Stimulated activated CD8-positive, alpha-beta memory T cell treated with anti-CD3 and anti-CD28 coated beads, Interleukin-7, amount 100 ng/mL, for 48 hours (primary cell): ENCODE measurements at regions not wholly inside any gene's neighbourhood (a gene's known extent, or its start where the extent isn't known, plus 50 kb on each side); places are given as distances from the start of the nearest gene placed in this dataset.
"Not testable (repeated sequence)": the region's sequence is repeated elsewhere in the genome, so short reads cannot be mapped to it uniquely, and the experiment has no call there.

Experiments used
- DNase-seq, 2 donors: peaks; one replicate each; pipeline ENCODE4 v3.0.0-alpha.2; 2020; ENCODE audit warnings: low read depth in 1 of 2; ENCODE audit errors: extremely low read depth in 1 of 2

DNA sequence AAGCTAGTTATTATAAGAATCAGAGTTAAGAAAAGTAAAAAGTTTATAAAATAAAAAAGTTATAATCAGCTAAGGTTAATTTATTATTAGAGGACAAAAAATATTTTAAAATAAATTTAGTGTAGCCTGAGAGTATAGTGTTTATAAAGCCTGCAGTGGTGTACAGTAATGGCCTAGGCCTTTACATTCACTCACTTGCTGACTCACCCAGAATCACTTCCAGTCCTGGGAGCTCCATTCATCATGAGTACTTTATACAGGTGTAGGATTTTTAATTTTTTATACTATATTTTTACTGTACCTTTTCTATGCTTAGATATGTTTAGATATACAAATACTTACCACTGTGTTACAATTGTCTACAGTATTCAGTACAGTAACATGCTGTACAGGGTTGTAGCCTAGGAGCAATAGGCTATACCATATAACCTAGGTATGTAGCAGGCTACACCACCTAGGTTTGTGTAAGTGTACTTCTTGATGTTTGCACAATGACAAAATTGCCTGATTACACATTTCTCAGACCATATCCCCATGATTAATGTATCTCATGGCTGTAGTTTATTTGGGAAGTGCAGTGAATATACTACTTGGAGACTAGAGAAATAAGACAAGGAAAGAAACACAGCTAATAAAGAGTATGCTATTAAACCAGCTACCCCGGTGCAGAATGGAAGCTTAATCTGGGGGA, 101.9 kb upstream of the GALNT15 start:
- DNase-seq = no peak

DNA sequence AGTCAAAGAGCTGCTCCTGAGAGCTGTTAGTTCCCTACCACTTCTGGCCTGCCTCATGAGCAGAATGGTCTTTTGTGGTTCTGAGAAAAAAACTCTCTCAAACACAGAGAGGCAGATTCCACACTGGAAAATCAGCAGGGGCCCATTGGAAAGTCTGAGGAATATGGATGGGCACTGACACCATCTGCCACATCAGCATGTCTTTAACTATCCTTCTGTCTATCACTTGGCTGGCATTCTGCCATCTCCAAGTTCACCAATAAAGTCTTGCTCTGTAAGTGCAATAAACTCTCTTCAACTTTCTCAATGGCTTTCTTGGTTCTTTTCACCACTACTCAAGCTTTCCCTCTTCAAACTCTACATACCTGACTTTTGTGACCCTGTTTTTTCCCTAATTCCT, 101.3 kb upstream of the GALNT15 start:
- DNase-seq = no peak

DNA sequence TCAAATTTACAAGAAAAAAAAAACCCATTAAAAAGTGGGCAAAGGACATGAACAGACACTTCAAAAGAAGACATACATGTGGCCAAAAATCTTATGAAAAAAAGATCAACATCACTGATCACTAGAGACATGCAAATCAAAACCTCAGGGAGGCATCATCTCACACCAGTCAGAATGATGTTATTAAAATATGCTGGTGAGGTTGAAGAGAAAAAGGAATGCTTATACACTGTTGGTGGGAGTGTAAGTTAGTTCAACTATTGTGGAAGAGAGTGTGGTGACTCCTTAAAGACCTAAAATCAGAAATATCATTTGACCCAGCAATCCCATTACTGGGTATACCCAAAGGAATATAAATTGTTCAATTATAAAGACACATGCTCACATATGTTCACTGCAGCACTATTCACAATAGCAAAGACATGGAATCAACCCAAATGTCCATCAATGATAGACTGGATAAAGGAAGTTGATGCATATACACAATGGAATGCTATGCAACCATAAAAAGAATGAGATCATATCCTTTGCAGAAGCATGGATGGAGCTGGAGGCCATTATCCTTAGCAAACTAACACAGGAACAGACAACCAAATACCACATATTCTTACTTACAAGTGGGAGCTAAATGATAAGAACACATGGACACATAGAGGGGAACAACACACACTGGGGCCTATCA, 100.3 kb upstream of the GALNT15 start:
- DNase-seq = not testable (repeated sequence)

DNA sequence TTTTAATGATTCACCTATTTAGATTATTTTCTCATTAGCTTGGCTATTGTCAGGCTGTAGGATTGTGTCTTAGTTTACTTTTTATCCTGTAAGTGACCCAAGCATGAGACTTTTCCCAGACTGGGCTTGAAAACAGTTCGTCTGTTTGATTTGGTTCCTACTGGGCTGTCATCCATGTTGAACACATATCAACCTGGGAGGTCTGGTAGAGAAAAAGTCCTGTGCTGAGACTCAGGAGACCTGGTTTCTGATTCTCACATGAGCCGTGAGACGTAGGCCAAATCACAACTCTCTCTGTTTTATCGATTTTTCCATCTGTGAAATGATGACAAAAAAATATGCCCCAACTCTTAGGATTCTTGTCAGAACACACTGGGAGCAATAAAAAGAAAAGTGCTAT, 98.8 kb upstream of the GALNT15 start:
- DNase-seq = no peak

DNA sequence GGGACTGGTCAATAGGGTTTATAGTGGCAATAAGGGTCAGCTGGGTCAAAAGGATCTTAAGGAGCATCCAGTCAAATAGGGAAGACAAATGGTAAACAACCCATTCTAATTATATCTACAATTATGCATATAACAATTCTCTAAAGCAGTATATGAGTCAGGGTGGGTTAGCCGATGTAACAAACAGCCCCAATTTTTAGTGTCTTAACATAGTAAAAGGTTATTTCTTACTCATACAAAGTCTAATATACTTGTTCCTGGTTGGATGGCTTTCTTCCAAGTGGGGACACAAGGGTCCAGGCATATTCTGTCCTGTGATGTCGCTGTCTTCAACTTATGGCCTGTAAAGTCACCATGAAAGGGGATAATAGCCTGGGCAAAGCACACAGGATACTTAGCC, 97.9 kb upstream of the GALNT15 start:
- DNase-seq = no peak

DNA sequence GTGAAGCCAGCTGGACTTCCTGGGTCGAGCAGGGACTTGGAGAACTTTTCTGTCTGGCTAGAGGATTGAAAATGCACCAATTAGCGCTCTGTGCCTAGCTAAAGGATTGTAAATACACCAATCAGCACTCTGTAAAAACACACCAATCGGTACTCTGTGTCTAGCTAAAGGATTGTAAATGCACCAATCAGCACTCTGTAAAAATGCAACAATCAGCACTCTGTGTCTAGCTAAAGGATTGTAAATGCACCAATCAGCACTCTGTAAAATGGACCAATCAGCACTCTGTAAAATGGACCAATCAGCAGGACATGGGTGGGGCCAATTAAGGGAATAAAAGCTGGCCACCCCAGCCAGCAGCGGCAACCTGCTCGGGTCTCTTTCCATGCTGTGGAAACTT, 97.3 kb upstream of the GALNT15 start:
- not testable (repeated sequence) for DNase-seq

DNA sequence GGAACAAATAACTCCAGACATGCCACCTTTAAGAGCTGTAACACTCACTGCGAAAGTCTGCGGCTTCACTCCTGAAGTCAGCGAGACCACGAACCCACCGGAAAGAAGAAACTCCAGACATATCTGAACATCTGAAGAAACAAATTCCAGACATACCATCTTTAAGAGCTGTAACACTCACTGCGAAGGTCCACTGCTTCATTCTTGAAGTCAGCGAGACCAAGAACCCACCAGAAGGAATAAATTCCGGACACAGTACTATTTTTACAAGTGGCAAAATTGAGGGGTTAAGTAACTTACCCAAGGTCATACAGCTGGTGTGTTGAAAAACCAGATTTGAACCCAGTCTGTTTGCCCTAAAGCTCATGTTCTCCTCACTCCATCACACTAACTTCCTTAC, 96.8 kb upstream of the GALNT15 start:
- not testable (repeated sequence) for DNase-seq

DNA sequence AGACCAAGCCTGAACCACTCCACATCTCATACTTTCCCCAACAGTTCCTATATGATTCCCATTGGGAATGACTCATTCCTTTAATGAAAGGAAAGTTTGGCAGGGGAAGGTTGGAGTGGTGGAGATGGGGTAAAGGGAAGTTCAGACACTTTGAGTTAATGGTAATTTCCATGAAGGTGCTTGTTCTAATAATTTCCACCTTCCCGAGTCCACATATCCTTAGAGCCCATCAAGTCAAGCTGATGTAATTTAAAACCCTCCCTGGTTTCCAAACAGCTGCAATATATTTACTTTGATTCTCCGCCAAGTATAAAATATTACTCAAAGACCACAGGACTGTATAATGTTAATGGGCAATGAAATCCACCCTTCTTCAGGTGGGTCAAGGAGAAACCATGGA, 95.0 kb upstream of the GALNT15 start:
- DNase-seq = no peak

DNA sequence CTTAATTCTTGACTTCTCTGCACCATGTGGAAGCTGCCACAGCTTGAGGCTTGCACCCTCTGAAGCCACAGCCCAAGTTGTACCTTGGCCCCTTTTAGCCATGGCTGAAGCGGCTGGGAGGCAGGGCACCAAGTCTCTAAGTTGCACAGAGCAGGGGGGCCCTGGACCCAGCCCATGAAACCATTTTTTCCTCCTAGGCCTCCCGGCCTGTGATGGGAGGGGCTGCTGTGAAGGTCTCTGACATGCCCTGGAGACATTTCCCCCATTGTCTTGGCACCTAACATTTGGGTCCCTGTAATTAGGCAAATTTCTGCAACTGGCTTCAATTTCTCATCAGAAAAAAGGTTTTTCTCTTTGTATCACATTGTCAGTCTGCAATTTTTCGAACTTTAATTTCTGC, 92.8 kb upstream of the GALNT15 start:
- DNase-seq = no peak

DNA sequence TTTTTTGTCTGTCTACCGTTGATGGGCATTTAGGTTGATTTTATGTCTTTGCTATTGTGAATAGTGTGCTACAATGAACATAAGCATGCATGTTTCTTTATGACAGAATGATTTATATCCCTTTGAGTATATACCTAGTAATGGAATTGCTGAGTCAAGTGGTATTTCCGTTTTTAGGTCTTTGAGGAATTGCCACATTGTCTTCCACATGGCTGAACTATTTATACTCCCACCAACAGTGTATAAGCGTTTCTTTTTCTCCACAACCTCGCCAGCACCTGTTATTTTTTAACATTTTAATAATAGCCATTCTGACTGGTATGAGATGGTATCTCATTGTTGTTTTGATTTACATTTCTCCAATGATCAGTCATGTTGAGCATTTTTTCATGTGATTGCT, 89.6 kb upstream of the GALNT15 start:
- DNase-seq = no peak

DNA sequence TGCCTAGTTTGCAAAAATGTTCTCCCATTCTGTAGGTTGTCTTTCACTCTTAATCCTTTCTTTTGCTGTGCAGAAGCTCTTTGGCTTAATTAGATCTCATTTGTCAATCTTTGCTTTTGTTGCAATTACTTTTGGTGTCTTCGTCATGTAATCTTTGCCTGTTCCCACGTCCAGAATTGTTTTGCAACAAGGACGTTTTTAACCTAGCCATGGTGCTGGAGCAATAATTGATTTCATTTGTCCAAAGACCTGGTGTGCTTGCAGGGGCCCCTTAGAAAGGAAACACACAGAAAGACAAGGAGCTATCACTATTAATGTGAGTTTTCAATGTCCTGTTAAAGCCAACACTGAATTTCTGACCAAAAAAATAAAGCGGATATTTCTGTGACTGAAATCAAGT, 89.1 kb upstream of the GALNT15 start:
- DNase-seq = no peak

DNA sequence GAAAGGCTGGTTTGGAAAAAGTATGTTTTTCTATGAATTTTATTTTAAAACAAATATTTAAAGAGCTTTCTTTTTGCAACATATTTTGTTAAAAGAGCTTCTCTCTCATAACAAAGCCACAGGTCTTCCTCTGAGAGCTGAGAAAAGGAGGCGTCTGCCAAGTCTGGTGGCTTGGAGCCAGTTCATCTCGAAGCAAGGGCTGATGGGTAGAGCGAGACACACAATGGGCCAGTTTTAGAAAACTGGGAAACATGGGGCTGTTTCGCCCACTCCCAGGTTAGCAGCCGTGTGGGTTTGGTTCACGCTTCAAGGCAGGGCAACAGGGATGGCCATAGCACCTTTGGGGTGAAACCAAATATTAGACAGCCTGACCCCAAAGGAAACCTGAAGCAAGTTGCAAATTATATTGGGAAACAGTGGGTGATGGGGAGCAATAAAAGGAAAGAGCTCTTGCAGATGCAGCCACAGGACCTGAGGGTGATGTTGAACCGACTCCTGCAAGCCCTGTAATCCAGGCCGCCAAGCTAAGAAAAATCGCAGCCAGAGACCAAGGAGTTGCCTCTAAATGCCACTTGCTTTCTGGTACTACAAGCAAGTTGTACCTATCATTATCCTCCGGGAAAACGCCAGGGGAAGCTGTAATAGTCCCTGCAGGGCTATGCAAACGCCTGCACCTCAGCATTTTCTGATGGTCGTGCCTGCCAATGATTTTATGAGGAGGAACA, 88.4 kb upstream of the GALNT15 start:
- DNase-seq = no peak

DNA sequence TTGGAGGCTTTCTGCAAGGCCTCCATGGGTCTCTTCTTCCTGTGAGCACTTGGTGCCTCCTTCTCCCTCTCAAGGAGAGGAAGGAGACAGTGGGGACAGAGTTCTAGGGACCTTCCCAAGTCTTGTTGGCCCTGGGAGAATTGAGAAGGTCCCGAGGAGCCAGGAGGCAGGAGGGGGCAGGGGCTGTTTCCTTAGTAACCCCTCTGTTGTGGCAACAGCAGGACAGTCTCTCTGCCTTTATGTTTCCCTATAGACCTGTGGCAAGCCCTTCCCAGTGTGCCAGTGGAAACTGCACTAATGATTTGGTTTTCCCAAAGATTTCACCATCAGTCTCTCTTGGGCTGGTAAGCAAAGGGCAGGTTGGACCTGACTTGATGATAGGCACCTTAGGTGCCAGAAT, 87.8 kb upstream of the GALNT15 start:
- no peak for DNase-seq

DNA sequence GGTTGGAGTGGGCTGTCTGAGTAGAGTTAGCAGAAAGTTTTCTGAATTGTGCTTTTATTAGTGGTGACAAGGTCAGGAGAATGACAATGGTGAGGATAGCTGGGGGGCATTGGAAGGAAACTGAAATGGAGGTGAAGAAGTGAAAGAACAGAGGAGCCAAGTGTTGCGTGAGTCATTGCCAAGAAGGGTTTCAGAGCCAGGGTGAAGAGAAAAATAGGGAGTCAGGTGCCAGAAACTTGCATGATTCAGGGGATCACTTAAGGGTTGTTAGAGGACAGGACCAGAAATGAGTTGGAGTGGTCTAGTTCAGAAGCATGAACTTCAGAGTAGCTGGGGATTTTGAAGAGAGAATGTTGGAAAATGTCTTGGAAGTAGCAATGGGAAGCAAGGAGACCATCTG, 86.0 kb upstream of the GALNT15 start:
- DNase-seq = no peak

DNA sequence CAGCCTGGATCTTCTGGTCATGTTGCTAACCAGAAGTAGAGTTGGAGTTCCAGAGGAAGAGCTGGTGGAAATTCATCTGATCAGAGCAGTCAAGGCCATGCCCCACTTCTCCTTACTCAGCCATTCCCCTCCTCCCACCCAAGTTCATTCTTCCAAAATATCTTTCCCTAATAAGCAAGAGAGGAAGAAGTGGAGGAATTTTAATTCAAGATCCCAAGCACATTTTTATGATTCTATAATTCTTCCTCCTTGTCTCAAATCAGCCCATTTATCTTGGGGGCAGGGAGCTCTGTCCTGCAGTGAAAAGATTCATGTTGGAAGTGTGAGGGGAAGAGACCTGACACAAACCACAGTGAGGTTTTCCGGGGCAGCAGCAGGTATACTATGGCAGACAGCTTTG, 85.0 kb upstream of the GALNT15 start:
- DNase-seq = no peak

DNA sequence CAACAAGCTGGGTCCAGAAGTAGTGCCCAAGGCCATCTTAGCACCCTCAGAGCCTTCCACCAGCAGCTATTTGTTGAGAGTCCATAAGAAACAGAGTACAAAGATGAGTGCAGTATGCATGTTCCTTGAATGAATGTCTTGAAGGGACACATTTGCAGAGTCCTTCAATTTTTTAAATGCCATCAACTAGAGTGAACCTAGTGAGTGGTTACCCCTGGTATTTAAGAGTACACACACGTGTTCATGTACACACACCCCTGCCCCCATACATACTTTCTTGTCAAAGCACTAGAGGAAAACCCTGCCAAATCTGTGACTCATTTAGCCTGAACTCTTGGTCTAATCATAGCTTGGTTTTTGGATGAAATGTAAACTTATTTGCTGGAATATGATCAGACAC, 84.5 kb upstream of the GALNT15 start:
- DNase-seq = no peak

DNA sequence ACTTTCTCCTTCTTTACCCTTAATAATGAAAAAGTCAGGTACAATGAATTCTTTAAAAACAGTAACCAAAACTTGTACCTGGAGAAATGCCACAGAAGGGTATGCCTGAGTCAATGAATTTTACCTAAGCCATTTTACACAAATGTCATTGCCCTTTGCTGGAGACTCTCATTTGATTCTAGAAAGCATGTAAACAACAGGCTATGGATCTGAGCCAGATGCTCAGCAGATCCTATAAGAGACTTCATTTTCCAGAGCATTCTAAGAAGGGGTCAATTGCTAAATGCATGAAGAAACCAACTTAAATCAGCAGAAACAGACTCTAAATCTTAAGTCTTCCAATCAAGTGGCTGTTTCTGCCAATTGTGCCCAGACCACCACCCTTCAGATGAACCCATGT, 83.8 kb upstream of the GALNT15 start:
- no peak for DNase-seq

DNA sequence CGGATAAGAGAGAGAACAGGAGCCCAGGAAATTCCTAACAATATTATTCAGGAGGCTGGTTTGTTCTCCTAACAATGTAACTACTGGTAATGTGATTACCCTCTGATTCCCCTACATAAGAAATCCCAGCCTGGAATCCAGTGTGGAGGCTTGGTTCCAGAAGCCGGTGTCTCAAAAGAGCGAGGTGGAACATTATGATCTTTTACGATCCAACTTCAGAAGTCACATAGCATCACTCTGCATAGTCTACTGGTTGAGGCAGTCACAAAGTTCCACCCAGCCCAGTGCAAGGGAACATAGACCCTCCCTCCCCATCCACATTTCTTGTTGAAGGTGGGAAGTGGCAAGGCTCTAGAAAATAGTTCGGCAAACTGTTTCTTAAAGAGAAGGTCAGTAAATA, 81.6 kb upstream of the GALNT15 start:
- DNase-seq = no peak

DNA sequence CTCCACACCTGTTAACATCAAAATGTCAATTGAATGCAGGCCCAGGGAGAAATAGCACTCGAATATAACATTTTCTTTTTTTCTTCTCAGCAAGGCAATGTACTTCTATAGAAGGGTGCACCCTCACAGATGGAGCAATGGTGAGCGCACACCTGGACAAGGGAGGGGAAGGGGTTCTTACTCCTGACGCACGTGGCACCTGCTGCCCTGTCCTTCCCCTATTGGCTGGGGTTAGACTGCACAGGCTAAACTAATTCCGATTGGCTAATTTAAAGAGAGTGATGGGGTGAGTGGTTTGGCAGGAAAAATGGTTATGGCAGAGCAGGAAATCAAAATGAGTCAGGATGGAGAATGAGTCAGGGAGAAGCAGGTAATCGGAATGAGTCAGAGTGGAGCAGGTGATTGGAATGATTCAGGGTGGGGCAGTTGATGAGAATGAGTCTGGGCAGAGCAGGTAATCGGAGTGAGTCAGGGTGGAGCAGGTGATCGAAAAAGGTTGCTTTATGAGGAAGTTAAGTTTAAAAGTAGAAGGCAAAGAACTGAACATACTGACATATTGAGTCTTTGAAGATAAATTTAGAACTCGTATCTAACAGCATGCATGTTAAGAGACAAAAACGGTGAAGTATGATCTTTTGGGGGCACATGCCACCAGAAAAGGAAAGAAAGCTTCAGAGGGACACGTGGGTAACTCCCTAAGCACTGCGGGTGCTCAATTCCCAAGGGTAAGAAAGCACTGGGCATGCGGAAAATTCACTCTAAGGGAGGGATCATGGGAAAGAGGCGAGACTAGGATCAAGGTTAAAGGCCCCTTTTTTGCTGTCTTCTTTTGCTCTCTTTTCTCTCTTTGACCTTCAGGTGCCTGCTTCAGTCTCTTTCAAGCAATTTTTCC, 72.9 kb upstream of the GALNT15 start:
- no peak for DNase-seq

DNA sequence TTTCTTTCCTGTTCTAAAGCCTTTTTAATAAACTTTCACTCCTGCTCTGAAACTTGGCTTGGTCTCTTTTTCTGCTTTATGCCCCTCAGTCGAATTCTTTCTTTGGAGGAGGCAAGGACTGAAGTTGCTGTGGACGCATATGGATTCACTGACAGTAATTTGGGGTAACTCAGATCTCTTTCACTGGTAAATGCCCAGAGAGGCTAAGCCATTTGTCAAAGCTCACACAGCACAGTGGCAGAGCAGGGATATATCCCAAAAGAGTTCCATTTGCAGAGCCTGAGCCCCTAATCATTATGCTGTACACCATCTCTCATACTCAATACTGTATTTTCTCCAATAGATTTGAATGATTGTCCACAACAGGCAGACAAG, 72.3 kb upstream of the GALNT15 start:
- no peak for DNase-seq

DNA sequence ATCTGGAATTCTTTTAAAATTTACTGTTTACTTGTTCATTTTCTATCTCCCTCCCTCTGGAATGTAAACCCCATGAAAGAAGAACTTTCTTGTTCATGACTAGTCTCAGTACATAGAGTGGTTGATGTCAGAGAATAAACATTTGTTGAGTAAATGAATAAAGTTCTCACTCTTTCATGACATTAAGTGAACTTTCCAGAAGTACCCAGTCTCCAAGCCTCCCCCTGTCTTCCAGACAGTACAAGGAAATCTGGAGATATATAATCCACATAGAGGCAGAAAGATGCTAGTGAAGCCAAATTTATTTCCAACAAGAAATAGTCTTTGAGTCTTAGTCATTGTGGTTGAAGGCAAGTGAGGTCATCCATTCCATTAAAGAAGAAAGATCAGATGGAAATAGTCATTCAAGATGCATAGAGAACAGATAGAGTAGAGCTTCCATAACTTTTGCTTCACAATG, 71.5 kb upstream of the GALNT15 start:
- DNase-seq = no peak
